HFF-Myc (cell line): ENCODE measurements at regions not wholly inside any gene's neighbourhood (a gene's known extent, or its start where the extent isn't known, plus 50 kb on each side); places are given as distances from the start of the nearest gene placed in this dataset.

ENCODE experiments used
- DNase-seq: peaks from one replicate; pipeline ENCODE4 v3.0.0-alpha.2; 2011; ENCODE audit warnings: low read depth; ENCODE audit errors: extremely low read depth
- H3K4me3 ChIP-seq: replicated peaks from 2 replicates; pipeline ENCODE4 v1.5.1; 2011; ENCODE audit warnings: low read depth, mild to moderate bottlenecking, control low read depth, low read length
- TF ChIP-seq, protein P1 (sequence below): IDR thresholded peaks from 2 replicates; pipeline ENCODE4 v1.5.1; 2012; ENCODE audit warnings: mild to moderate bottlenecking, low read depth, low read length, control low read depth; ENCODE audit errors: missing control alignments

DNA sequence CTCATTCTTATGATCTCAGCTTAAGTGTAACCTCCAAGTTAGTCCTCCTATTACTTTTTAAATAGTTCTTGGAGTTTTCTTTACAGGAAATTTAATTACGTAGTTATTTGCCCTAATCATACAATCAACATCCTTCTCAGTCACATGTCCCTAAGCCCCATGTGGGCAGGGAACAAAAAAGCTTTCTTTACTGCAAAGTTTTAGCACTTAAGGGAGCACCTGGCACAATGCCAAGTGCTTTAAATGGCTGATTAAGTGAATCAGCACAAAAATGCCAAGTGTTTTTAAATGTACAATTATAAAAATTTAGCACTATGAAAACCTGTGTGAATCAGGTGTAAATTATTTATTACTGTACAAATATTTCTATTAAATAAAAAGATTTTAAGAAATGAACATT is 445.3 kb downstream of the C3orf38 start:
- TF ChIP-seq, protein P1, sequence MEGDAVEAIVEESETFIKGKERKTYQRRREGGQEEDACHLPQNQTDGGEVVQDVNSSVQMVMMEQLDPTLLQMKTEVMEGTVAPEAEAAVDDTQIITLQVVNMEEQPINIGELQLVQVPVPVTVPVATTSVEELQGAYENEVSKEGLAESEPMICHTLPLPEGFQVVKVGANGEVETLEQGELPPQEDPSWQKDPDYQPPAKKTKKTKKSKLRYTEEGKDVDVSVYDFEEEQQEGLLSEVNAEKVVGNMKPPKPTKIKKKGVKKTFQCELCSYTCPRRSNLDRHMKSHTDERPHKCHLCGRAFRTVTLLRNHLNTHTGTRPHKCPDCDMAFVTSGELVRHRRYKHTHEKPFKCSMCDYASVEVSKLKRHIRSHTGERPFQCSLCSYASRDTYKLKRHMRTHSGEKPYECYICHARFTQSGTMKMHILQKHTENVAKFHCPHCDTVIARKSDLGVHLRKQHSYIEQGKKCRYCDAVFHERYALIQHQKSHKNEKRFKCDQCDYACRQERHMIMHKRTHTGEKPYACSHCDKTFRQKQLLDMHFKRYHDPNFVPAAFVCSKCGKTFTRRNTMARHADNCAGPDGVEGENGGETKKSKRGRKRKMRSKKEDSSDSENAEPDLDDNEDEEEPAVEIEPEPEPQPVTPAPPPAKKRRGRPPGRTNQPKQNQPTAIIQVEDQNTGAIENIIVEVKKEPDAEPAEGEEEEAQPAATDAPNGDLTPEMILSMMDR = no peak
- no peak overlapping the region for H3K4me3 ChIP-seq
- no peak for DNase-seq

DNA sequence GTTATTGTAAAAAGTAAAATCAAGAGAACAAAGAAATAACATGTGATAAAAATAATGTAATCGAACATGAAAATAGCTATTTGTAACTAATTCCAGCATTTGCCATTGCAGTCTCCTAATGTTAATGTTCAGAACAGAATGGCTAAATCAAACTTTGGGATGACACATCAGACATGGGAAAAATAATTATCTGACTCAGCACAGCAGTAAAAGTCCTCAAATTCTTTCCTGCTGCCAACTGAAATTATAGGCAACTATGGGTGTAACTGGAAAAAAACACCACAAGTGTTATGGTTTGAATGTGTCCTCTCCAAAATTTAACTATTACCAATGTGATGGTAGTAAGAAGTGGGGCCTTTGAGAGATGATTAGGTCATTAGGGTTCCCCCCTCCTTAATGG is 446.7 kb downstream of the C3orf38 start:
- DNase-seq = no peak

DNA sequence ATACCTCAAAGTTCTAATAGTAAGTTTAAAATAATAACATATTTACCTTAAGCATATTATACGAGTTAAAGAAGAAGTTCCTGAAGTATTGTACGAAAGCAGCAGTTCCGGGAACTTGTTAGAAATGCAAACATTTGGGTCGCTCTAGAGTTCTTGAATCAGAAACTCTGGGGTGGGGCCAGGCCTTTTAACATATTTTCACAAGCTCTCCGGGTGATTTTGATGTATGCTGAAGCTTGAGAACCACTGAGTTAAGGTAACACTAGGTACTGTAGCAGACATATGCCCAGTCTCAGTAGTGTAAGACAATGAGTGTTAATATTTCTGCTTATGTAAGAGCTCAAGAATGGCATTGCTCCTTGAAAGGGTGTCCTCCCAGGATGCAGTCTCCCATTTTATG is 461.1 kb downstream of the C3orf38 start:
- TF ChIP-seq, protein P1 = no peak
- DNase-seq = no peak
- no peak overlapping the region for H3K4me3 ChIP-seq

More for the DNA sequence above, 446.7 kb downstream of the C3orf38 start:
- TF ChIP-seq, protein P1 = no peak
- no peak overlapping the region for H3K4me3 ChIP-seq

DNA sequence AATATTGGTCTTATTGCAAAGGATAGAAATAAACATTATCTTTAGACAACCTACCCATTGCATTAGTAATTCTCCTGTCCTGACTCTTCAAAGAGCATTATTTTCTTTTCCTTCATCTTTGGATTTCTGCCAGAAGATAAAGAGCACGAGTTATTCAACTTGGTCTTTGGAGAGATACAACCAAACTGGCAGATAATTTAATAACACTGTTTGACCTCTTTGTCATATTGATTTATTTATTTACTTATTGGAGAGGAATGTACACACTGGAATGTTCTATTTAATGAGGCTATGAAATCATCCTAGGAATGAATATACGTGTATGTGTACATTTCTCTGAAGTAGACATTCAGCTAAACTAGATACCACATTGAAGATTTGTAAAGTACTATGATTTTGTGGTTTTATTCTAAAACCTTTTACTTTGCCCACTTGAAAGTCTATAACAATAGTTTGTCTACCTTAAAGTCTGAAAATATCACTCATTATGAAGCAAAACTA is 462.1 kb downstream of the C3orf38 start:
- H3K4me3 ChIP-seq = no peak overlapping the region
- TF ChIP-seq, protein P1 = no peak
- DNase-seq = no peak

DNA sequence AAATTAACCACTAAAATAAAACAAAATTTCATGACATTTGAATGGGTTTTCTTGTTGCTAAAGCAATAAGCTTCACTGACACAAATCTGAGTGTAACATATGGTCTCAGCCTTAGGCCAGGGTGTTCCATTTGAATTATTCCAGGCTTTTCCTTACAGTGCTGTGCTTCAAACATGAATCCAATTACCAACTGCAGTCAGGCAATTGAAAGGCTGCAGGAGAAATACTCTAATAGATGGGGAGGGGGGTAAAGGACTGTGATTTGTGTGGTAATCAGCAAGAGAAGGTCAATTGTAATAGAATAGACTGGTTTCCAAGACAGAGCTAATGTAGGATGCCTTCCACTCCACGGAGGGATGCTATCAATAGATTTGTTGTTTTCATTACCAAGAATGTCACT is 466.7 kb downstream of the C3orf38 start:
- DNase-seq = no peak

DNA sequence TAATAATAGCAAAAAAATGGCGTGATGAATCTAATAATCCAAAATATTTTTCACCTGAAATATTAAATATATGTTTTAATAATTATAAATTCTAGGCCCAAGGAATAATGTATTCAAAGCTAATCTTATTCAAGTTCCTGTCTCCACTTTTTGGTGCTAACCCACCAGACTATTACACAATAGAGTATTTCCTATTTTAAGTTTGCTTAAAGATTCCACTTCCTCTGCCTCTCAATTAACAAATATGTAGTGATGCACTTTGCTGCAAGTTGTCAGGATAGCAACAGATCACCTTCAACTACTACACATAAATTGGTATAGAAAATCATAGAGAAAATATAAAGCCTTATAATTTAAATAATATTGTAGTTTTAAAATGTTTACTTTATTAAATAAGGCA is 467.5 kb downstream of the C3orf38 start:
- no peak for DNase-seq
- TF ChIP-seq, protein P1 = no peak
- no peak overlapping the region for H3K4me3 ChIP-seq

More for the DNA sequence above, 466.7 kb downstream of the C3orf38 start:
- TF ChIP-seq, protein P1 = no peak
- no peak overlapping the region for H3K4me3 ChIP-seq

DNA sequence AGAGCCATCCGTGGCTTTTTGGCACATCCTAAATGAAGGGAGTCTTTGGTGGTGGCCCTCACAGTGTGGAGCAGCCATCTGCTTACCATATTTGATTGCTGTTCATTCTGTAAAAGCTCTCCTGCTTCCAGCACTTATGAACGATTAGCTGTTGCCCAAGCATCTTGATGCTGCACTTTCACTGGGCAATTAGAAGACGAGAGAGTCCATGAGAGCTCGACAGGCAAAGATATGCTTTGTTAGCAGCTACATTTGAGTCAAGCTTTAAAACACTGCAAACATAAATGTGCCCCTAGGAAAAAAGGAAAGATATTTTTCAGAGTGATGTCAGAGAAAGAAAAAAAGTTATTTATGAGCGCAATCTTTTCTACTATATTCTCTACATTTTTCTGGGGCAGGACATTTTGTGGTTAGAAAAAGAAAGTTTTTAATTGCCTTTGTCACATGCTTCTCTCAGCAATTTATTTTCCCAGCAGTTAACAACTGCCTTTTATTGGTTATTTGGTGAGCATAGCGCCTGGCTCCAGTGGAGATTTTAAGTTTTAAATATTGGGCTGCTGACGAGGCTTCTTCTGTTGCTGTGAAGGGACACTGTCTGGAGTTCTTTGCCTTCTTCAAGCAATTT is 468.4 kb downstream of the C3orf38 start:
- TF ChIP-seq, protein P1 = no peak
- no peak for DNase-seq
- H3K4me3 ChIP-seq = no peak overlapping the region
